Sigmoid colon (tissue), 4 donors: ENCODE measurements at regions not wholly inside any gene's neighbourhood (a gene's known extent, or its start where the extent isn't known, plus 50 kb on each side); places are given as distances from the start of the nearest gene placed in this dataset.

Experiments
- POLR2AphosphoS5 ChIP-seq, 4 donors: sonication (generic); formaldehyde crosslinking; IDR thresholded peaks; one replicate each; pipeline ENCODE4 v1.6.1; 2017; ENCODE audit warnings: antibody characterized with exemption in 4 of 4
- TF ChIP-seq, protein P1 (sequence below), 4 experiments: fragments of 450-650 bp in 3 of 4; fragments of 200-600 bp in 1 of 4; IDR thresholded peaks; one replicate each; pipeline ENCODE4 v1.5.1; 2016 to 2019; ENCODE audit warnings: antibody characterized with exemption in 4 of 4, mild to moderate bottlenecking in 3 of 4, moderate library complexity in 2 of 4

DNA sequence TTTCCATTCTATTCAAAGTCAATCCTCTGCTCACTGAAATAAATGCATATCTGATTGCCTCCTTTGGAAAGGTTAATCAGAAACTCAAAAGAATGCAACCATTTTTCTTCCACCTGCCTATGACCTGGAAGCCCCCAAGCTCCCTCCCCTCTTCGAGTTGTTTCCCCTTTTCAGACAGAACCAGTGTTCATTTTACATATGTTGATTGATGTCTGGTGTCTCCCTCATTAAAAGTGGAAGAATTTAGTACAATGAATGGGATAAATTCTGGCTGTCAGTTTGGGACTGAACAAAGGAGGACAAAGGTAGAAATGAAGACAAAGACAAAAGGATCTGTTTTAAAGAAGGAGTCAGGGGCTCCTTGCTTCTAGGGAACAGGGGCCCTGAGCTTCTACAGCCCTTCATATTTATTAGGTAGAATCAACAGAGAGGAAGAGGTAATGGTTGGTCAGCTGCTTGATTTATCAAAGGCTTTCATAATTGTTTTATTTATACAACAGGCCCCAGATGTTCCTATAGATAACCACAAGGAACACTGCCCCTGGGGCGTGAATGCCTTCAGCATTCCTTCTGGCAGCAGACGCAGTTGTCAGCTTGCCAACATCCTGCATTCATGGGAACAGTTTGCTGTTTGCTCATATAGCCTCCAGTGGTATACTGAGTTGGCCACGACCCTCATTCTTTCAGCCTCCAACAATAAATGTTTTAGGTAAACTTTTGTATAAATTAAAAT lies 949.8 kb upstream of the LRATD1 start:
- TF ChIP-seq, protein P1, sequence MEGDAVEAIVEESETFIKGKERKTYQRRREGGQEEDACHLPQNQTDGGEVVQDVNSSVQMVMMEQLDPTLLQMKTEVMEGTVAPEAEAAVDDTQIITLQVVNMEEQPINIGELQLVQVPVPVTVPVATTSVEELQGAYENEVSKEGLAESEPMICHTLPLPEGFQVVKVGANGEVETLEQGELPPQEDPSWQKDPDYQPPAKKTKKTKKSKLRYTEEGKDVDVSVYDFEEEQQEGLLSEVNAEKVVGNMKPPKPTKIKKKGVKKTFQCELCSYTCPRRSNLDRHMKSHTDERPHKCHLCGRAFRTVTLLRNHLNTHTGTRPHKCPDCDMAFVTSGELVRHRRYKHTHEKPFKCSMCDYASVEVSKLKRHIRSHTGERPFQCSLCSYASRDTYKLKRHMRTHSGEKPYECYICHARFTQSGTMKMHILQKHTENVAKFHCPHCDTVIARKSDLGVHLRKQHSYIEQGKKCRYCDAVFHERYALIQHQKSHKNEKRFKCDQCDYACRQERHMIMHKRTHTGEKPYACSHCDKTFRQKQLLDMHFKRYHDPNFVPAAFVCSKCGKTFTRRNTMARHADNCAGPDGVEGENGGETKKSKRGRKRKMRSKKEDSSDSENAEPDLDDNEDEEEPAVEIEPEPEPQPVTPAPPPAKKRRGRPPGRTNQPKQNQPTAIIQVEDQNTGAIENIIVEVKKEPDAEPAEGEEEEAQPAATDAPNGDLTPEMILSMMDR (IDR thresholded peaks at IDR 0.05) = no peak
- no peak for TF ChIP-seq POLR2AphosphoS5 (IDR thresholded peaks at IDR 0.05)
